Adrenal gland (tissue), 9 donors: ENCODE measurements at regions not wholly inside any gene's neighbourhood (a gene's known extent, or its start where the extent isn't known, plus 50 kb on each side); places are given as distances from the start of the nearest gene placed in this dataset.

Experiments
- DNase-seq, 7 donors: peaks; one replicate each; pipeline ENCODE4 v3.0.0-alpha.2; 2019 to 2020
- H3K27ac ChIP-seq, 5 donors: fragments of 200-600 bp; sonication (generic) in 4 of 5; 1 replicate in 3 of 5; 2 replicates in 2 of 5; pipeline versions ENCODE4 v1.5.1 to v1.8.0; 2016 to 2020; ENCODE audit warnings: mild to moderate bottlenecking in 1 of 5
- H3K27me3 ChIP-seq: fragments of 200-600 bp; 2 replicates; pipeline ENCODE4 v1.8.0; 2021
- H3K36me3 ChIP-seq, 2 donors: fragments of 200-600 bp; replicated peaks in 1 of 2; 1 replicate in 1 of 2; 2 replicates in 1 of 2; pipeline versions ENCODE4 v1.5.1 to v1.8.0; 2018 to 2022
- H3K4me1 ChIP-seq, 2 donors: fragments of 200-600 bp; replicated peaks in 1 of 2; 1 replicate in 1 of 2; 2 replicates in 1 of 2; pipeline versions ENCODE4 v1.5.1 to v1.8.0; 2018 to 2021
- H3K4me3 ChIP-seq, 4 donors: fragments of 200-600 bp; sonication (generic) in 3 of 4; one replicate each; pipeline ENCODE4 v1.5.1; 2016 to 2018
- H3K9me3 ChIP-seq, 3 donors: fragments of 200-600 bp; sonication (generic) in 1 of 3; replicated peaks in 1 of 3; 1 replicate in 2 of 3; 2 replicates in 1 of 3; pipeline versions ENCODE4 v1.5.1 to v1.8.0; 2016 to 2021
- POLR2A ChIP-seq, 2 donors: fragments of 450-650 bp; IDR thresholded peaks; one replicate each; pipeline ENCODE4 v1.6.1; 2017; ENCODE audit warnings: antibody characterized with exemption in 2 of 2, mild to moderate bottlenecking in 2 of 2, moderate library complexity in 1 of 2
- WGBS, 4 donors: extraction: QIAGEN DNeasy Blood & Tissue Kit in 2 of 4; methylation state at CpG; one replicate each; pipeline versions ENCODE4 v1.1.5 to v1.1.7; 2013 to 2017; 5-methylcytosine and 5-hydroxymethylcytosine counted together
- intact Hi-C, 2 donors: fragments of 100-400 bp; cut with DNase I; formaldehyde crosslinking; loops; one replicate each; pipeline versions ENCODE4 v1.14.1 to v1.15.0; 2022 to 2023
- TF ChIP-seq, protein P1 (sequence below), 6 experiments: fragments of 450-650 bp in 4 of 6; fragments of 200-600 bp in 2 of 6; sonication (generic) in 1 of 6; IDR thresholded peaks; 1 replicate in 5 of 6; 2 replicates in 1 of 6; pipeline versions ENCODE4 v1.5.1 to v1.8.0; 2016 to 2021; ENCODE audit warnings: antibody characterized with exemption in 6 of 6, mild to moderate bottlenecking in 2 of 6, moderate library complexity in 1 of 6
- donor health status: healthy with polysubstance abuse.
- donor health status: Bipolar disorder and iron deficiency.
- donor health status: DM: yes; HTN: yes; CAD: no.
- donor health status: DM: no; HTN: no; CAD: no.
- donor health status: DM: no; HTN: no; CAD: no.

DNA sequence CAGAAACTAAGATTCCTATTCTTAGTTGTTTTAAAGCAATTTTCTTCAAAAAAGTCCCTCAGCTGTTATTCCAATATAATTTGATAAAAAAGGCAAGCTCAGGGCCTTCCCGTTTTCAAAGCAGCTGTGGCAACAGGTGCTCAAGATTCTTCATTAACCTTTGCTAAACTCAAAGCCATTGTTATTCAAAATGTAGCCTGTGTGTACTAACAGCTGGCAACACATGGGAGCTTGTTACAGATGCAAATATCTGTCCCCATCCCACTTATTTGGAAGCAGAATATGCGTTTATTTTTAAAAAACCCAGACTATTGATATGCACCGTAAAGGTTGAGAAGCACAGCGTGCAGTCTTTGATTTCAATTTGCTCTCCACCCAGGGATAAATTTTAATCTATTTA is 210.4 kb upstream of the SYT10 start:
- intact Hi-C loops = no loop called here
- Histone ChIP-seq H3K27ac (no peak overlapping the region), H3K36me3 (no peaks in the 10 kb centered on the region), H3K27me3 (no peaks in the 10 kb centered on the region), H3K4me3 (no peak overlapping the region), H3K4me1 (no peaks in the 10 kb centered on the region), H3K9me3 (no peaks in the 10 kb centered on the region)
- no peak for TF ChIP-seq POLR2A (IDR thresholded peaks at IDR 0.05)
- TF ChIP-seq, protein P1, sequence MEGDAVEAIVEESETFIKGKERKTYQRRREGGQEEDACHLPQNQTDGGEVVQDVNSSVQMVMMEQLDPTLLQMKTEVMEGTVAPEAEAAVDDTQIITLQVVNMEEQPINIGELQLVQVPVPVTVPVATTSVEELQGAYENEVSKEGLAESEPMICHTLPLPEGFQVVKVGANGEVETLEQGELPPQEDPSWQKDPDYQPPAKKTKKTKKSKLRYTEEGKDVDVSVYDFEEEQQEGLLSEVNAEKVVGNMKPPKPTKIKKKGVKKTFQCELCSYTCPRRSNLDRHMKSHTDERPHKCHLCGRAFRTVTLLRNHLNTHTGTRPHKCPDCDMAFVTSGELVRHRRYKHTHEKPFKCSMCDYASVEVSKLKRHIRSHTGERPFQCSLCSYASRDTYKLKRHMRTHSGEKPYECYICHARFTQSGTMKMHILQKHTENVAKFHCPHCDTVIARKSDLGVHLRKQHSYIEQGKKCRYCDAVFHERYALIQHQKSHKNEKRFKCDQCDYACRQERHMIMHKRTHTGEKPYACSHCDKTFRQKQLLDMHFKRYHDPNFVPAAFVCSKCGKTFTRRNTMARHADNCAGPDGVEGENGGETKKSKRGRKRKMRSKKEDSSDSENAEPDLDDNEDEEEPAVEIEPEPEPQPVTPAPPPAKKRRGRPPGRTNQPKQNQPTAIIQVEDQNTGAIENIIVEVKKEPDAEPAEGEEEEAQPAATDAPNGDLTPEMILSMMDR (IDR thresholded peaks at IDR 0.05) = no peak
- no peak for DNase-seq
- 75 to 83% (median 79%) methylated on average over 4 of the region's 4 CpGs for WGBS, 4 donors

DNA sequence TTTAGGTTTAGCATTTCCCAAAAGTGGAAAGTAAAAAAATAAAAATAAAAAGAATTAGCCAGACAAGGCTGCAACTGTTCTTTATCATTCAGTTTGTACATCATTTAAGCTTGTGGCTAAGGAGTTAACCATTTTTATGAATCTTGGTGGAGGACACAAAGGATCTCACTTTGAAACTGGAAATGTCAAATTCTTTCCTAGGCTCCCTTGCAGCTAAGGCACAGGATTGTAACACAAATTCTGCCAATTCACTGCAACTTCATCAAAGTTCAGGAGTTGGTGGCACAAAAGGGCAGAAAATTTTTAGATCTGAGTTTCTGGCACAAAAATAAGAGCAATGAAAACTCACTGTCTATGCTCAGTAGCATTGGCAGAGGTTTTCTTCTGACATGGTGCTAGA is 211.2 kb upstream of the SYT10 start:
- Histone ChIP-seq H3K4me1 (no peaks in the 10 kb centered on the region), H3K9me3 (no peaks in the 10 kb centered on the region), H3K36me3 (no peaks in the 10 kb centered on the region), H3K27me3 (no peaks in the 10 kb centered on the region), H3K27ac (no peak overlapping the region), H3K4me3 (no peak overlapping the region)
- no peak for DNase-seq
- intact Hi-C loops = no loop called here
- TF ChIP-seq POLR2A (IDR thresholded peaks at IDR 0.05) = no peak
- TF ChIP-seq, protein P1 (IDR thresholded peaks at IDR 0.05) = no peak

DNA sequence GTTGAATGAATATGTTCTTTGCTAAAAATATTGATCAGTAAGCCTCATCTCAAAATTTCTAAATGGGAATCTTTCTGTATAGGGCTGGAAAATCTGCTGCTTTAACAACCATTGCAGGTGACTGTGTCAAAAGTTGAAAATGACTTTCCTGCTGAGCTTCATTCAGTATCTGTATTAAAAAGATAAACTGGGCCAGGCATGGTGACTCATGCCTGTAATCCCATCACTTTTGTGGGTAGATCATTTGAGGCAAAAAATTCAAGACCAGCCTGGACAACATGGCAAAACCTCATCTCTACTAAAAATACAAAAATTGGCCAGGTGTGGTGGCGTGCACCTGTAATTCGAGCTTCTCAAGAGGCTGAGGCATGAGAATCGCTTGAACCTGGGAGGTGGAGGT is 213.7 kb upstream of the SYT10 start:
- Histone ChIP-seq H3K27ac (no peak overlapping the region), H3K4me1 (no peaks in the 10 kb centered on the region), H3K4me3 (no peak overlapping the region), H3K9me3 (no peaks in the 10 kb centered on the region), H3K27me3 (no peaks in the 10 kb centered on the region), H3K36me3 (no peaks in the 10 kb centered on the region)
- TF ChIP-seq POLR2A (IDR thresholded peaks at IDR 0.05) = no peak
- TF ChIP-seq, protein P1 (IDR thresholded peaks at IDR 0.05) = no peak
- intact Hi-C loops = no loop called here
- 86 to 92% (median 89%) methylated on average over 3 of the region's 3 CpGs for WGBS, 4 donors
- DNase-seq = no peak

DNA sequence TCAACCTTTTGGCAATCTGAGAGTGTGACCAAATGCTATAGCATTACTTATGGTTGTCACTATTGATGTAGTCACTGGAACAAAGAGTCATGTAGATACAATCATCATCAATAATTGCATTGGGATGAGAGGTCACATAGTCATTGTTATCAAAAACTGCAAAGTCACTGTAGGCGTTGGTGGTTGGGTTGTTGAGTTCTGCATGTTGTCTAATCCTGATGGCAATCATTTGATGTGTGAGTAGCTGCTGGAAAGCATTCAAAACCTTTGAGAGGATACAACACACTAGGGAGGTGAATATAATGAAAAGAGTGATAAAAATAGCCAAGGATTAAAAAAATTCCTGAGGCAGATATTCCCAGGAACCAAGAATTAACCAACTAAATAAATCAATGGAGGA is 214.7 kb upstream of the SYT10 start:
- Histone ChIP-seq H3K27ac (no peak overlapping the region), H3K27me3 (no peaks in the 10 kb centered on the region), H3K9me3 (no peaks in the 10 kb centered on the region), H3K36me3 (no peaks in the 10 kb centered on the region), H3K4me3 (no peak overlapping the region), H3K4me1 (no peaks in the 10 kb centered on the region)
- no peak for DNase-seq
- TF ChIP-seq POLR2A (IDR thresholded peaks at IDR 0.05) = no peak
- TF ChIP-seq, protein P1 (IDR thresholded peaks at IDR 0.05) = no peak
- 52 to 74% (median 70%) methylated on average over 1 of the region's 1 CpG for WGBS, 4 donors
- intact Hi-C loops = no loop called here
